Esophagus squamous epithelium (tissue), 4 donors: ENCODE measurements at regions not wholly inside any gene's neighbourhood (a gene's known extent, or its start where the extent isn't known, plus 50 kb on each side); places are given as distances from the start of the nearest gene placed in this dataset.

Source experiments
- POLR2A ChIP-seq, 4 donors: fragments of 450-650 bp; IDR thresholded peaks; one replicate each; pipeline ENCODE4 v1.6.1; 2017; ENCODE audit warnings: antibody characterized with exemption in 4 of 4, mild to moderate bottlenecking in 4 of 4, moderate library complexity in 3 of 4
- TF ChIP-seq, protein P1 (sequence below), 6 experiments: fragments of 450-650 bp in 4 of 6; fragments of 200-600 bp in 2 of 6; sonication (generic) in 2 of 6; IDR thresholded peaks; one replicate each; pipeline ENCODE4 v1.5.1; 2016 to 2019; ENCODE audit warnings: antibody characterized with exemption in 6 of 6, mild to moderate bottlenecking in 4 of 6, moderate library complexity in 4 of 6

DNA sequence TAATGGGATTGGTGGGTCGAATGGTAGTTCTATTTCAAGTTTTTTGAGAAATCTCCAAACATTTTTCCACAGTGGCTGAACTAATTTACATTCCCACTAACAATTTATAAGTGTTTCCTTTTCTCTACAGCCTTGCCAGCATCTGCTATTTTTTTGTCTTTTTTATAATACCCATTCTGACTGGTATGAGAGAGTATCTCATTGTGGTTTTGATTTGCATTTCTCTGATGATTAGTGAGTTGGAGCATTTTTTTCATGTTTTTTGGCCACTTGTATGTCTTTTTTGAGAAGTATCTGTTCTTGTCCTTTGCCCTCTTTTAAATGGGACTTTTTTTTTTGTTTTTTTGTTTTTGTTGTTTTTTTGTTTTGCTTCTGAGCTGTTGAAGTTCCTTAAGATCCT, 200.0 kb upstream of the GK2 start:
- TF ChIP-seq, protein P1, sequence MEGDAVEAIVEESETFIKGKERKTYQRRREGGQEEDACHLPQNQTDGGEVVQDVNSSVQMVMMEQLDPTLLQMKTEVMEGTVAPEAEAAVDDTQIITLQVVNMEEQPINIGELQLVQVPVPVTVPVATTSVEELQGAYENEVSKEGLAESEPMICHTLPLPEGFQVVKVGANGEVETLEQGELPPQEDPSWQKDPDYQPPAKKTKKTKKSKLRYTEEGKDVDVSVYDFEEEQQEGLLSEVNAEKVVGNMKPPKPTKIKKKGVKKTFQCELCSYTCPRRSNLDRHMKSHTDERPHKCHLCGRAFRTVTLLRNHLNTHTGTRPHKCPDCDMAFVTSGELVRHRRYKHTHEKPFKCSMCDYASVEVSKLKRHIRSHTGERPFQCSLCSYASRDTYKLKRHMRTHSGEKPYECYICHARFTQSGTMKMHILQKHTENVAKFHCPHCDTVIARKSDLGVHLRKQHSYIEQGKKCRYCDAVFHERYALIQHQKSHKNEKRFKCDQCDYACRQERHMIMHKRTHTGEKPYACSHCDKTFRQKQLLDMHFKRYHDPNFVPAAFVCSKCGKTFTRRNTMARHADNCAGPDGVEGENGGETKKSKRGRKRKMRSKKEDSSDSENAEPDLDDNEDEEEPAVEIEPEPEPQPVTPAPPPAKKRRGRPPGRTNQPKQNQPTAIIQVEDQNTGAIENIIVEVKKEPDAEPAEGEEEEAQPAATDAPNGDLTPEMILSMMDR (IDR thresholded peaks at IDR 0.05) = no peak
- no peak for TF ChIP-seq POLR2A (IDR thresholded peaks at IDR 0.05)
